ENCODE measurements at regions not wholly inside any gene's neighbourhood (a gene's known extent, or its start where the extent isn't known, plus 50 kb on each side); places are given as distances from the start of the nearest gene placed in this dataset.

GRCh38 chr5:147174671-147175265, 60.1 kb upstream of the STK32A start (continued):
- TF ChIP-seq ARID4B (CRISPR knock-in tag; IDR thresholded peaks at IDR 0.05; ENCODE audit: borderline replicate concordance): no peak
- TF ChIP-seq CREM (CRISPR knock-in tag; IDR thresholded peaks at IDR 0.05): no peak
- TF ChIP-seq SMAD4 (CRISPR knock-in tag; IDR thresholded peaks at IDR 0.05): no peak

DNA sequence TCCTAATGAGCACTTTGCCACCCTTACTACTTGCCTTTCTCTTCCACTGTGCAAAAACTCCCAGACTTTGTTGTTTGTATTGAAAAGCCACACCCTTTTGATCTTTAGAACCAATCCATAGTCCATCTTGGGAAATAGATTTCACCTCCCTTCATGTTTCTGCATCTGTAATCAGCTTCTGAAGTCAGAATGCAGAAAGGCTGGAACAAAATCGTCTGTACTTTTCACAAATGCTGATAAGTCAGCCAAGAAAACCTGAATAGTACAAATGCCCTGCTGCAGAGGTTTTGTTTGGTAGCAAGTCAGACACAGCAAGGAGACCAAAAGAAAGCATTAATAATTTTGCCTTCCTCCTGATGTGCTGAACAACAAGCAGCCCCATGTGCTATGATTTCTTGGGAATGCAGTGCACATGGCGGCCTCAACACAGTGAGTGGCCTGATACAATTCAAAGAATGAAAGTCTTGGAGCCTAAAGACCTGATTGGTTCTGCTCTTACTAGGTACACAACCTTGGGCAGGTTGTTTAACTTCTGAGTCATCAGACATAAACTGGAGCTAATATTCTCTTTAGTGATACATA, 59.2 kb upstream of the STK32A start:
- Mint-ChIP-seq H3K27ac (no peak overlapping the region), H3K4me1 (no peaks in the 10 kb centered on the region), H3K36me3 (no peaks in the 10 kb centered on the region), H3K27me3 (ENCODE audit: low read depth) (no peaks in the 10 kb centered on the region; the same call in 1 of the 2 replicates), H3K4me3 (no peak overlapping the region), H3K9me3 (no peaks in the 10 kb centered on the region)
- ChIA-PET CTCF (interaction anchor here (1.0 to 1.4 kb wide), 2 partner anchors 13 to 77 kb away, joined by 3 to 6 read pairs; no protein-coding TSS in a partner anchor), POLR2A (no interaction called here)
- DNase-seq (ENCODE audit: low spot score) (no peak), ATAC-seq (no peak)
- TF ChIP-seq GABPB1 (CRISPR knock-in tag; IDR thresholded peaks at IDR 0.05) (peak; percentile 64), ZBTB21 (CRISPR knock-in tag; IDR thresholded peaks at IDR 0.05; ENCODE audit: borderline replicate concordance) (no peak)

DNA sequence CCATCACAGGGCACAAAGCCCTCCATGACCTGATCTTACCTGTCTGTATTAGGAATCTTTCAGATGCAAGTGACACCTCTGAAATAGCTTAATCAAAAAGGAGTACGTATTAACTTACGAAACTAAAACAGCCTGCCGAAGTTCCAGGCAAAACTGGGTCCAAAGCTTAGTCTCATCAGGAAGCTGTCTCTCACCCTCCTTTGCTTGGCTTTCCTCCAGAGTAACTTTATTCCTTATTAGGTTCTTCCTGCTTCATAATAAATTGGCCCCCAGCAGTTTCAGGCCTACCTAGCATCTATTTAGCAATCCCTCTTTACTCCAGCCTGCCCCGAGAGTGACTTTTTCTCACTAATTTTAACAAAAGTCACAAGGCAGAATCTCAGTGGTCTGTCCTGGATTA, 58.4 kb upstream of the STK32A start:
- Mint-ChIP-seq H3K27ac (no peak overlapping the region), H3K36me3 (no peaks in the 10 kb centered on the region), H3K27me3 (ENCODE audit: low read depth) (no peaks in the 10 kb centered on the region; the same call in 1 of the 2 replicates), H3K4me3 (no peak overlapping the region), H3K9me3 (no peaks in the 10 kb centered on the region), H3K4me1 (no peaks in the 10 kb centered on the region)
- ChIA-PET POLR2A (no interaction called here), CTCF (interaction anchor here (2.1 kb wide), 1 partner anchor 12 kb away, joined by 7 read pairs; no protein-coding TSS in a partner anchor)
- ATAC-seq: no peak
- DNase-seq (ENCODE audit: low spot score): no peak
- TF ChIP-seq, protein P1, sequence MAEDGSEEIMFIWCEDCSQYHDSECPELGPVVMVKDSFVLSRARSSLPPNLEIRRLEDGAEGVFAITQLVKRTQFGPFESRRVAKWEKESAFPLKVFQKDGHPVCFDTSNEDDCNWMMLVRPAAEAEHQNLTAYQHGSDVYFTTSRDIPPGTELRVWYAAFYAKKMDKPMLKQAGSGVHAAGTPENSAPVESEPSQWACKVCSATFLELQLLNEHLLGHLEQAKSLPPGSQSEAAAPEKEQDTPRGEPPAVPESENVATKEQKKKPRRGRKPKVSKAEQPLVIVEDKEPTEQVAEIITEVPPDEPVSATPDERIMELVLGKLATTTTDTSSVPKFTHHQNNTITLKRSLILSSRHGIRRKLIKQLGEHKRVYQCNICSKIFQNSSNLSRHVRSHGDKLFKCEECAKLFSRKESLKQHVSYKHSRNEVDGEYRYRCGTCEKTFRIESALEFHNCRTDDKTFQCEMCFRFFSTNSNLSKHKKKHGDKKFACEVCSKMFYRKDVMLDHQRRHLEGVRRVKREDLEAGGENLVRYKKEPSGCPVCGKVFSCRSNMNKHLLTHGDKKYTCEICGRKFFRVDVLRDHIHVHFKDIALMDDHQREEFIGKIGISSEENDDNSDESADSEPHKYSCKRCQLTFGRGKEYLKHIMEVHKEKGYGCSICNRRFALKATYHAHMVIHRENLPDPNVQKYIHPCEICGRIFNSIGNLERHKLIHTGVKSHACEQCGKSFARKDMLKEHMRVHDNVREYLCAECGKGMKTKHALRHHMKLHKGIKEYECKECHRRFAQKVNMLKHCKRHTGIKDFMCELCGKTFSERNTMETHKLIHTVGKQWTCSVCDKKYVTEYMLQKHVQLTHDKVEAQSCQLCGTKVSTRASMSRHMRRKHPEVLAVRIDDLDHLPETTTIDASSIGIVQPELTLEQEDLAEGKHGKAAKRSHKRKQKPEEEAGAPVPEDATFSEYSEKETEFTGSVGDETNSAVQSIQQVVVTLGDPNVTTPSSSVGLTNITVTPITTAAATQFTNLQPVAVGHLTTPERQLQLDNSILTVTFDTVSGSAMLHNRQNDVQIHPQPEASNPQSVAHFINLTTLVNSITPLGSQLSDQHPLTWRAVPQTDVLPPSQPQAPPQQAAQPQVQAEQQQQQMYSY (CRISPR knock-in tag; IDR thresholded peaks at IDR 0.05): no peak
- TF ChIP-seq ELF4 (CRISPR knock-in tag; IDR thresholded peaks at IDR 0.05; ENCODE audit: low read depth) (no peak), TEAD4 (CRISPR knock-in tag; IDR thresholded peaks at IDR 0.05) (no peak), CREM (CRISPR knock-in tag; IDR thresholded peaks at IDR 0.05) (no peak), ZNF121 (CRISPR knock-in tag; IDR thresholded peaks at IDR 0.05) (no peak), JUN (CRISPR knock-in tag; IDR thresholded peaks at IDR 0.05) (no peak), E2F5 (CRISPR knock-in tag; IDR thresholded peaks at IDR 0.05) (no peak), ZNF532 (CRISPR knock-in tag; IDR thresholded peaks at IDR 0.05; ENCODE audit: borderline replicate concordance) (no peak), ZBTB21 (CRISPR knock-in tag; IDR thresholded peaks at IDR 0.05; ENCODE audit: borderline replicate concordance) (no peak)
- TF ChIP-seq, protein P2, sequence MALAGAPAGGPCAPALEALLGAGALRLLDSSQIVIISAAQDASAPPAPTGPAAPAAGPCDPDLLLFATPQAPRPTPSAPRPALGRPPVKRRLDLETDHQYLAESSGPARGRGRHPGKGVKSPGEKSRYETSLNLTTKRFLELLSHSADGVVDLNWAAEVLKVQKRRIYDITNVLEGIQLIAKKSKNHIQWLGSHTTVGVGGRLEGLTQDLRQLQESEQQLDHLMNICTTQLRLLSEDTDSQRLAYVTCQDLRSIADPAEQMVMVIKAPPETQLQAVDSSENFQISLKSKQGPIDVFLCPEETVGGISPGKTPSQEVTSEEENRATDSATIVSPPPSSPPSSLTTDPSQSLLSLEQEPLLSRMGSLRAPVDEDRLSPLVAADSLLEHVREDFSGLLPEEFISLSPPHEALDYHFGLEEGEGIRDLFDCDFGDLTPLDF (CRISPR knock-in tag; IDR thresholded peaks at IDR 0.05): no peak
- TF ChIP-seq, protein P3, sequence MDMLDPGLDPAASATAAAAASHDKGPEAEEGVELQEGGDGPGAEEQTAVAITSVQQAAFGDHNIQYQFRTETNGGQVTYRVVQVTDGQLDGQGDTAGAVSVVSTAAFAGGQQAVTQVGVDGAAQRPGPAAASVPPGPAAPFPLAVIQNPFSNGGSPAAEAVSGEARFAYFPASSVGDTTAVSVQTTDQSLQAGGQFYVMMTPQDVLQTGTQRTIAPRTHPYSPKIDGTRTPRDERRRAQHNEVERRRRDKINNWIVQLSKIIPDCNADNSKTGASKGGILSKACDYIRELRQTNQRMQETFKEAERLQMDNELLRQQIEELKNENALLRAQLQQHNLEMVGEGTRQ (CRISPR knock-in tag; IDR thresholded peaks at IDR 0.05): no peak

All from WTC11 (cell line).